ENCODE measurements at regions not wholly inside any gene's neighbourhood (a gene's known extent, or its start where the extent isn't known, plus 50 kb on each side); places are given as distances from the start of the nearest gene placed in this dataset.

DNA sequence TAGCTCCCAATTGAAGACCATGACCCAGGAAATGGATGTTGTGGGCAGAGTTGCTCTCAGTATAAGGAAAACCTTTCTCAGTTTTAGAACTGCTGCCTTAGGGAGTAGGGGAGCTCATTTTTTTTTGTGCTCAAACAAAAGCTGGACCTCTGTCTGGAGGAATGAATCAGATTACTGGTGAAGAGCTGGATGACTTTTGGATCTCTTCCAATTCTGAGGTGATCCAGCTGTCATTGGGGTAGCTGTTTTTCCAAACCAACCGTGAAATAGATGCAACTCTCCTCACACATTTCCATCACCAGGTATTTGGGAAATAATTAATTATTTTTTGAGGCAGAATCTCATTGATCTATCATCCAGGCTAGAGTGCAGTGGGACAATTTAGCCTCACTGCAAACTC lies 251.3 kb upstream of the PLET1 start:
- TF ChIP-seq, protein P1, sequence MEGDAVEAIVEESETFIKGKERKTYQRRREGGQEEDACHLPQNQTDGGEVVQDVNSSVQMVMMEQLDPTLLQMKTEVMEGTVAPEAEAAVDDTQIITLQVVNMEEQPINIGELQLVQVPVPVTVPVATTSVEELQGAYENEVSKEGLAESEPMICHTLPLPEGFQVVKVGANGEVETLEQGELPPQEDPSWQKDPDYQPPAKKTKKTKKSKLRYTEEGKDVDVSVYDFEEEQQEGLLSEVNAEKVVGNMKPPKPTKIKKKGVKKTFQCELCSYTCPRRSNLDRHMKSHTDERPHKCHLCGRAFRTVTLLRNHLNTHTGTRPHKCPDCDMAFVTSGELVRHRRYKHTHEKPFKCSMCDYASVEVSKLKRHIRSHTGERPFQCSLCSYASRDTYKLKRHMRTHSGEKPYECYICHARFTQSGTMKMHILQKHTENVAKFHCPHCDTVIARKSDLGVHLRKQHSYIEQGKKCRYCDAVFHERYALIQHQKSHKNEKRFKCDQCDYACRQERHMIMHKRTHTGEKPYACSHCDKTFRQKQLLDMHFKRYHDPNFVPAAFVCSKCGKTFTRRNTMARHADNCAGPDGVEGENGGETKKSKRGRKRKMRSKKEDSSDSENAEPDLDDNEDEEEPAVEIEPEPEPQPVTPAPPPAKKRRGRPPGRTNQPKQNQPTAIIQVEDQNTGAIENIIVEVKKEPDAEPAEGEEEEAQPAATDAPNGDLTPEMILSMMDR (IDR thresholded peaks at IDR 0.05): no peak
- TF ChIP-seq POLR2A (IDR thresholded peaks at IDR 0.05): no peak

Data from testis (tissue), 2 donors.